ENCODE measurements at regions not wholly inside any gene's neighbourhood (a gene's known extent, or its start where the extent isn't known, plus 50 kb on each side); places are given as distances from the start of the nearest gene placed in this dataset.

- intact Hi-C loops (cut with DNase I), result no loop called here
- no peaks in the 10 kb centered on the region for H3K27me3 ChIP-seq
- no peak for DNase-seq
- no peaks in the 10 kb centered on the region for H3K36me3 ChIP-seq
- no peak overlapping the region for H3K4me3 ChIP-seq
- H3K9me3 ChIP-seq, result no peaks in the 10 kb centered on the region
- H3K27ac ChIP-seq, result no peak overlapping the region
- no peaks in the 10 kb centered on the region for H3K4me1 ChIP-seq
- no peak for TF ChIP-seq CTCF (IDR thresholded peaks at IDR 0.05)
- TF ChIP-seq POLR2A (IDR thresholded peaks at IDR 0.05), result no peak
Observed at GRCh38 chr2:152813351-152813750, 94.9 kb downstream of the ARL6IP6 start.

Small RNA genes in the stretch of these regions (small RNA-seq; reads per million reads assigned to genes)
- 0 reads per million in 4 donors for gene AC009969.1
- 0 reads per million in 4 donors for gene AC079150.2
